Immature natural killer cell (primary cell): ENCODE measurements at regions not wholly inside any gene's neighbourhood (a gene's known extent, or its start where the extent isn't known, plus 50 kb on each side); places are given as distances from the start of the nearest gene placed in this dataset.

Experiments used
- DNase-seq, 3 donors: peaks; one replicate each; pipeline ENCODE4 v3.0.0; 2022; ENCODE audit warnings: mixed read lengths in 1 of 3
- H3K27ac Mint-ChIP-seq, 6 donors: one replicate each; pipeline ENCODE4 v1.8.0; 2020; ENCODE audit warnings: mixed read lengths in 6 of 6, mild to moderate bottlenecking in 5 of 6, inconsistent platforms in 4 of 6, moderate library complexity in 3 of 6
- H3K27me3 Mint-ChIP-seq, 3 donors: one replicate each; pipeline ENCODE4 v1.8.0; 2020 to 2021; ENCODE audit warnings: low read depth in 3 of 3, mild to moderate bottlenecking in 3 of 3, mixed read lengths in 3 of 3, moderate library complexity in 3 of 3, inconsistent platforms in 1 of 3
- H3K36me3 Mint-ChIP-seq, 3 donors: one replicate each; pipeline ENCODE4 v1.8.0; 2020; ENCODE audit warnings: mixed read lengths in 3 of 3, inconsistent platforms in 2 of 3, mild to moderate bottlenecking in 2 of 3
- H3K4me1 Mint-ChIP-seq, 2 donors: one replicate each; pipeline ENCODE4 v1.8.0; 2020; ENCODE audit warnings: inconsistent platforms in 2 of 2, mild to moderate bottlenecking in 2 of 2, mixed read lengths in 2 of 2, moderate library complexity in 1 of 2
- H3K4me3 Mint-ChIP-seq, 5 donors: one replicate each; pipeline ENCODE4 v1.8.0; 2020; ENCODE audit warnings: mild to moderate bottlenecking in 5 of 5, mixed read lengths in 5 of 5, inconsistent platforms in 3 of 5, moderate library complexity in 3 of 5
- H3K9me3 Mint-ChIP-seq, 6 donors: one replicate each; pipeline ENCODE4 v1.8.0; 2020; ENCODE audit warnings: mild to moderate bottlenecking in 6 of 6, mixed read lengths in 6 of 6, inconsistent platforms in 4 of 6, moderate library complexity in 3 of 6

DNA sequence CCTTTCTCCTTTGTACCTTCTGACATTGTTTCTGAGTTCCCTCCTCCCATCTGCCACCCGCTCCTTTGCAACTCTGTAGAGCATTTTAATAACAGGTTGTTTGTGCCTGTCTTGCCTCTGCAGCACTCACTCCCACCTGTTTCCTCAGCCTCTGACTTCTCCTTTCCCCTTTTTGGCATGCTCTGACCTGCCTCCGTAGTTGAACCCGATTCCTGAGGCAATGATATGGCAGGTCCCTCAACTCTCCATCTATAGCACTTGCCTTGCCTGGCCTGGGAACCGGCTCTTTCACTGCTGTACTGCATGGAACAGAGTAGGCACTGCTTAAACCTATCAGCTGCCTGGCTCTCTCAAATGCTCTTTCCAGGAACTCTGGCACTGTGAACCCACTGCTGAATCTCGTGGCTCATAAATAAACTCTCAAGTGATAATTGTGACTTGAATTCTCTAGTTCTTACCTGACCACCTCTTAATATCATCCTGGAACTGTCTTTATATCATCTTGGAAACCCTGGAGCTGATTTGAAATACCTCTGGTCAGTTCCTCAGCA is 50.3 kb downstream of the UTRN start:
- Mint-ChIP-seq H3K4me1 (peaks cover 80 to 92% of the 10 kb centered on the region in 2 donors), H3K9me3 (no peaks in the 10 kb centered on the region), H3K27ac (peak overlapping the region; percentile 94 to 97 (median 95)), H3K4me3 (peak overlapping the region; percentile 77 to 86 (median 83)), H3K27me3 (peaks cover 0 to 15% (median 0%) of the 10 kb centered on the region in 3 donors), H3K36me3 (no peaks in the 10 kb centered on the region)
- DNase-seq = no peak

DNA sequence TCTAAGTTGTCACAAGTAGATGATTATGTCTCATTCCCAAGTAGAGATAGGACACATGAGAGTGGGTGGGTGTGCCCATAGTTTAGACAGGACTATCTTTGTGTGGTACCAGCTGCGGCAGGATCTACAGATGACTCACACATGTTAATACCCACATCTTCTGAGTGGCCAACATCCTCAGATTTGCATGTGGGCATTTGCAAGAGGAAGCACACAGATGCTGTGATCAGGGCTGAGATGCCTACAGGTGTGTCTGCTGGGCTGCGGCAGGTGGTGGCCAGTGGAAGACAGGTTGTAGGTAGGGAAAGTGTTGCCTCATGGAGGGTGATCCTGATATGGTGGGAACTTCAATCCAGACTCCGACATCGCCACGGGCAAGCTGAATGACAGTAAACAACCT is 50.8 kb downstream of the UTRN start:
- peak; percentile 48 to 51 (median 48) for DNase-seq
- H3K4me1 Mint-ChIP-seq = peaks cover 81 to 93% of the 10 kb centered on the region in 2 donors
- H3K9me3 Mint-ChIP-seq = no peaks in the 10 kb centered on the region
- H3K4me3 Mint-ChIP-seq = peak overlapping the region; percentile 77 to 86 (median 83)
- no peaks in the 10 kb centered on the region for H3K36me3 Mint-ChIP-seq
- peaks cover 0 to 16% (median 0%) of the 10 kb centered on the region in 3 donors for H3K27me3 Mint-ChIP-seq
- peak overlapping the region; percentile 94 to 97 (median 95) for H3K27ac Mint-ChIP-seq

DNA sequence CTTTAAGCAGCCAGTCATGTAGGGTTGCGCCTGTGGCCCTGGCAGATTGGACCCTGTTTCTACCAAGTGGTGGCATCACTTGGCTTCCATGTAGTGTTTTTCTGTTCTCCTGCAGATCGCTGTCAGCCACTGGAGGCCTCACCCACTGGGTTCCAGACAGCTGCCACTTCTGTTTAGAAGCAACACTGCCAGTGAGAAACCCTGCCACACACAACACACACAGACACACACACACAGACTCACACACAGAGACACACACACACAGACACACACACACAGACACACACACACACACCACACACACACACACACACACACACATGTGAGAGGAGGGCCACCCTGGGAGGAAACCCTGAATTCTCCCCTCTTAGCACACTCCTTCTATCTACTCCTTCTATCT is 51.8 kb downstream of the UTRN start:
- DNase-seq = no peak
- Mint-ChIP-seq H3K4me3 (peak overlapping the region; percentile 50 to 79 (median 55)), H3K27ac (peak overlapping the region; percentile 89 to 97 (median 95)), H3K4me1 (peaks cover 84 to 95% of the 10 kb centered on the region in 2 donors), H3K27me3 (peaks cover 0 to 16% (median 0%) of the 10 kb centered on the region in 3 donors), H3K36me3 (no peaks in the 10 kb centered on the region), H3K9me3 (no peaks in the 10 kb centered on the region)

- peaks cover 92 to 100% of the 10 kb centered on the region in 2 donors for H3K4me1 Mint-ChIP-seq
- no peak for DNase-seq
- H3K27ac Mint-ChIP-seq = peak overlapping the region; percentile 66 to 97 (median 88)
- no peaks in the 10 kb centered on the region for H3K36me3 Mint-ChIP-seq
- H3K9me3 Mint-ChIP-seq = no peaks in the 10 kb centered on the region
- peaks cover 0 to 20% (median 0%) of the 10 kb centered on the region in 3 donors for H3K27me3 Mint-ChIP-seq
- peak overlapping the region in 1 of 5 donors; percentile 3 for H3K4me3 Mint-ChIP-seq
These were observed 53.3 kb downstream of the UTRN start for GRCh38 chr6:144338474-144338873.

GRCh38 chr6:144338951-144339700 is 54.0 kb downstream of the UTRN start:
- Mint-ChIP-seq H3K36me3 (no peaks in the 10 kb centered on the region), H3K27ac (peak overlapping the region in 5 of 6 donors; percentile 40 to 97 (median 69)), H3K27me3 (peaks cover 5 to 22% (median 6%) of the 10 kb centered on the region in 3 donors), H3K4me3 (no peak overlapping the region), H3K4me1 (peaks cover 89 to 100% of the 10 kb centered on the region in 2 donors), H3K9me3 (no peaks in the 10 kb centered on the region)
- no peak for DNase-seq

GRCh38 chr6:144339859-144340452 is 54.8 kb downstream of the UTRN start:
- Mint-ChIP-seq H3K27ac (peak overlapping the region in 5 of 6 donors; percentile 27 to 90 (median 65)), H3K9me3 (no peaks in the 10 kb centered on the region), H3K4me3 (no peak overlapping the region), H3K4me1 (peaks cover 86 to 100% of the 10 kb centered on the region in 2 donors), H3K36me3 (no peaks in the 10 kb centered on the region), H3K27me3 (peaks cover 6 to 21% (median 8%) of the 10 kb centered on the region in 3 donors)
- no peak for DNase-seq

DNA sequence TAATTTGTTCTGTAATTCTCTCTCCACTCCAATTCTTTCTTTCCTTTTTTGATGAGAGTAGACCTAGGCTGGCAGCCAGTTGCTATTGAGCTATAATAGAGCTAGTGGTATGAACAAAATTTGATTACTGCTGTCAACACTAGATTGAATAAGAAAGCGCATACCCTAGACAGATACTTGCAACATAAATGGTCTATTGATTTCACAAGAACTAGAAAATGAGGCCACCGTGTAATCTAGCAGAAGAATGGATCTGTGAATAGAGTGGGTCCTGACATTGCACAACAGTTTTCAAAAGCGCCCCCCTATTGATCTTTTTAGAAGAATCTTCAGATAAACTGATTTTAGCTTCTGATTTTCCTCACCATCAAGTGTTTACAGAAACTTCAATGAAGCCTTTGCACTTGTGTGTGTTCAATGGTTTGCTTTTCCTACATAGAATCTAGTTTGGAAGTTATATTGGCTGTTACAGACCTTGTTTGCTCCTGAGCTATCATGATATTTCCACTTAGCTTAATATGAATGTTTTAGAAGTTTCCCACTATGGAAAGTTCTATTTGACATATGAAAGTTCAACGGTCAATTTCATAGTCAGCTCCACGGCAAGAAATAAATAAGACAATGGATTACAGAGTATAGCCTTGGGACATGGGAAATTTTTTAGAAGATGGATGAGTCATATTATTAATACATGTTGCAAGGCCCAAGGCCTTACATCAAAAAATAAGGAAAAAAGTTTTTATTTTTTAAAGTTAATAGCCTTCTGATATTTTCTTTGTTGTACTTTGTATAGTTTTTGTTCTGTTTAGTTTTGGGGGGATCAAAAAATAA is 55.6 kb downstream of the UTRN start:
- H3K9me3 Mint-ChIP-seq = no peaks in the 10 kb centered on the region
- H3K4me3 Mint-ChIP-seq = no peak overlapping the region
- DNase-seq = no peak
- no peaks in the 10 kb centered on the region for H3K36me3 Mint-ChIP-seq
- H3K27me3 Mint-ChIP-seq = peaks cover 6 to 17% (median 8%) of the 10 kb centered on the region in 3 donors
- H3K4me1 Mint-ChIP-seq = peaks cover 86 to 100% of the 10 kb centered on the region in 2 donors
- peak overlapping the region; percentile 48 to 98 (median 92) for H3K27ac Mint-ChIP-seq

- Mint-ChIP-seq H3K27me3 (peaks cover 6 to 16% (median 8%) of the 10 kb centered on the region in 3 donors), H3K9me3 (no peaks in the 10 kb centered on the region), H3K4me1 (peaks cover 85 to 99% of the 10 kb centered on the region in 2 donors), H3K36me3 (peaks cover 0 to 4% (median 3%) of the 10 kb centered on the region in 3 donors), H3K4me3 (peak overlapping the region in 2 of 5 donors; percentile 44 to 46), H3K27ac (peak overlapping the region; percentile 90 to 99 (median 96))
- DNase-seq = no peak
These were observed 56.8 kb downstream of the UTRN start for GRCh38 chr6:144341831-144342527.

- H3K36me3 Mint-ChIP-seq = peaks cover 10 to 12% (median 12%) of the 10 kb centered on the region in 3 donors
- H3K27me3 Mint-ChIP-seq = peaks cover 6 to 16% (median 10%) of the 10 kb centered on the region in 3 donors
- H3K4me1 Mint-ChIP-seq = peaks cover 86 to 99% of the 10 kb centered on the region in 2 donors
- H3K27ac Mint-ChIP-seq = peak overlapping the region; percentile 90 to 99 (median 96)
- peak; percentile 72 to 76 (median 74) for DNase-seq
- H3K4me3 Mint-ChIP-seq = peak overlapping the region; percentile 92 to 94 (median 93)
- H3K9me3 Mint-ChIP-seq = no peaks in the 10 kb centered on the region
These were observed 58.7 kb downstream of the UTRN start for GRCh38 chr6:144343701-144344428.

DNA sequence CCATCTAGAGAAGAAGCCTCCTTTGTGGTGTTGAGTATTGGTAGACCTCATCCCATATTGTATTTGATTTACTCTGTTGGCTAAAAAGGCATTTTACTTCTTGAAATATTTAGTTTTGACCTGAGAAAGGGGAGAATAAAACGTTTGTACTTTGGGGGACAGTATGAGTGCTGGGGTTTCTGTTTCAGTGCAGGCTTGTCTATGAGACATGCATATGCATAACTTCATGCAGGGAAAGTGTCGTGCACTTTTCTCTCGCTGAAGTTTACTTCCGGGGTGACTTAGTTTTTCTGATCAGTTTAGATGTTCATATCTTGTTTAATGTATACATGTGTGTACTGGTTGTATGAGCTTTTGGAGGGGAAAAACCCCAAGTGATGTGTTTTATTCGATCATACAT is 59.5 kb downstream of the UTRN start:
- peak overlapping the region; percentile 92 to 94 (median 93) for H3K4me3 Mint-ChIP-seq
- DNase-seq = peak; percentile 48 to 60 (median 50)

GRCh38 chr6:144345451-144345850 is 60.3 kb downstream of the UTRN start:
- Mint-ChIP-seq H3K4me3 (peak overlapping the region; percentile 92 to 94 (median 93)), H3K27me3 (peaks cover 6 to 18% (median 10%) of the 10 kb centered on the region in 3 donors), H3K27ac (peak overlapping the region; percentile 90 to 99 (median 96)), H3K9me3 (no peaks in the 10 kb centered on the region), H3K36me3 (peaks cover 12 to 15% (median 15%) of the 10 kb centered on the region in 3 donors), H3K4me1 (peaks cover 90 to 99% of the 10 kb centered on the region in 2 donors)
- DNase-seq = no peak

More for the DNA sequence above, 59.5 kb downstream of the UTRN start:
- peaks cover 6 to 16% (median 10%) of the 10 kb centered on the region in 3 donors for H3K27me3 Mint-ChIP-seq
- peaks cover 11 to 13% (median 12%) of the 10 kb centered on the region in 3 donors for H3K36me3 Mint-ChIP-seq
- H3K9me3 Mint-ChIP-seq = no peaks in the 10 kb centered on the region
- H3K27ac Mint-ChIP-seq = peak overlapping the region; percentile 90 to 99 (median 96)
- H3K4me1 Mint-ChIP-seq = peaks cover 88 to 99% of the 10 kb centered on the region in 2 donors
